Mammary epithelial cell (primary cell): ENCODE measurements at regions not wholly inside any gene's neighbourhood (a gene's known extent, or its start where the extent isn't known, plus 50 kb on each side); places are given as distances from the start of the nearest gene placed in this dataset.

Experiments
- EZH2 ChIP-seq: IDR thresholded peaks from 2 replicates; pipeline ENCODE4 v1.6.1; 2012; ENCODE audit warnings: low read length, inconsistent platforms, borderline replicate concordance
- TF ChIP-seq, protein P1 (sequence below), 2 donors: IDR thresholded peaks in 1 of 2; conservative IDR thresholded peaks in 1 of 2; 2 replicates each; pipeline ENCODE4 v1.5.1; 2011 to 2012; ENCODE audit warnings: inconsistent platforms in 2 of 2, low read length in 2 of 2, mild to moderate bottlenecking in 2 of 2, control low read depth in 1 of 2, low read depth in 1 of 2; ENCODE audit not compliant: insufficient read depth in 1 of 2; ENCODE audit errors: extremely low read depth in 1 of 2

DNA sequence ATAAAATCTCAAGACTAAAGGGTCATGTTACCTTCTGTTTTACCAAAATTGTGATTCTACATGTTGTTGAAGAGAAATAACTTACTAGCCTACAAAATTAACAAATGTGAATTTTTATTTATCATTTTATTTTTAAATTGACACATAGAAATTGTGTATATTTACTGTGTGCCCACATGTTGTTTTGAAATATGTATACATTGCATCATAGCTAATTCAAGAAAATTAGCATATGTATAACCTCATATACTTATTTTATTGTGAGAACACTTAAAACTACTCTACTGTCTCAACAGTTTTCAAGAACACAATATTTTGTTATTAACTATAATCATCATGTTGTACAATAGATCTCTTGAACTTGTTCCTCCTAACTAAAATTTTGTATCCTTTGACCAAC is 177.8 kb downstream of the EPM2A start:
- no peak for TF ChIP-seq EZH2
- TF ChIP-seq, protein P1, sequence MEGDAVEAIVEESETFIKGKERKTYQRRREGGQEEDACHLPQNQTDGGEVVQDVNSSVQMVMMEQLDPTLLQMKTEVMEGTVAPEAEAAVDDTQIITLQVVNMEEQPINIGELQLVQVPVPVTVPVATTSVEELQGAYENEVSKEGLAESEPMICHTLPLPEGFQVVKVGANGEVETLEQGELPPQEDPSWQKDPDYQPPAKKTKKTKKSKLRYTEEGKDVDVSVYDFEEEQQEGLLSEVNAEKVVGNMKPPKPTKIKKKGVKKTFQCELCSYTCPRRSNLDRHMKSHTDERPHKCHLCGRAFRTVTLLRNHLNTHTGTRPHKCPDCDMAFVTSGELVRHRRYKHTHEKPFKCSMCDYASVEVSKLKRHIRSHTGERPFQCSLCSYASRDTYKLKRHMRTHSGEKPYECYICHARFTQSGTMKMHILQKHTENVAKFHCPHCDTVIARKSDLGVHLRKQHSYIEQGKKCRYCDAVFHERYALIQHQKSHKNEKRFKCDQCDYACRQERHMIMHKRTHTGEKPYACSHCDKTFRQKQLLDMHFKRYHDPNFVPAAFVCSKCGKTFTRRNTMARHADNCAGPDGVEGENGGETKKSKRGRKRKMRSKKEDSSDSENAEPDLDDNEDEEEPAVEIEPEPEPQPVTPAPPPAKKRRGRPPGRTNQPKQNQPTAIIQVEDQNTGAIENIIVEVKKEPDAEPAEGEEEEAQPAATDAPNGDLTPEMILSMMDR (conservative IDR thresholded peaks at IDR 0.05 in 1 of 2, IDR thresholded peaks at IDR 0.05 in 1 of 2; ENCODE audit: extremely low read depth in 1 of 2, insufficient read depth in 1 of 2, low read depth in 1 of 2, low read length in 2 of 2) = no peak
